ENCODE measurements at regions not wholly inside any gene's neighbourhood (a gene's known extent, or its start where the extent isn't known, plus 50 kb on each side); places are given as distances from the start of the nearest gene placed in this dataset.

GRCh38 chr5:23450187-23450586 lies 57.2 kb upstream of the PRDM9 start:
- TF ChIP-seq POLR2A (IDR thresholded peaks at IDR 0.05) = no peak
- no peak for TF ChIP-seq CTCF (IDR thresholded peaks at IDR 0.05)
